CD4-positive, alpha-beta T cell treated with Interleukin-4 for 4 hours (primary cell): ENCODE measurements at regions not wholly inside any gene's neighbourhood (a gene's known extent, or its start where the extent isn't known, plus 50 kb on each side); places are given as distances from the start of the nearest gene placed in this dataset.

ENCODE experiments used
- DNase-seq: peaks from one replicate; pipeline ENCODE4 v3.0.0-alpha.2; 2020

DNA sequence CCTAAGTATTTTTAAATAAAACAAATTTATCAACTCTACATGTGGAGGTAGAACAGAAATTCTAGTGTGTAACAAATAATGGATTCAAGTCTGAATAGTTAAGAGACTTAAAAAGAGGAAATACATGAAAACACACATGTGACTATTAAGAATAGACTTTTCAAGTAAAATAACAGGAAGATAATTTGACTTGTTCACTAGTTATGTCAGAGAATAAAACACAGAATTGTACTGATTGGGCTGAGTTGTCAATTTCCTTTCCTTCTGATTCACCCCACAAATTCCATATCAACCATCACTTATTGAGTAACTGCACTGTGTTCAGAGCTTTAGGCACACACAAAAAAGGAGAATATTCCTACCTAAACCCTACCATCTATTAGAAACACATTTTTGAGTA lies 557.2 kb downstream of the TUSC7 start:
- DNase-seq, result no peak

GRCh38 chr3:117268318-117268717 lies 558.7 kb downstream of the TUSC7 start:
- DNase-seq, result no peak

DNA sequence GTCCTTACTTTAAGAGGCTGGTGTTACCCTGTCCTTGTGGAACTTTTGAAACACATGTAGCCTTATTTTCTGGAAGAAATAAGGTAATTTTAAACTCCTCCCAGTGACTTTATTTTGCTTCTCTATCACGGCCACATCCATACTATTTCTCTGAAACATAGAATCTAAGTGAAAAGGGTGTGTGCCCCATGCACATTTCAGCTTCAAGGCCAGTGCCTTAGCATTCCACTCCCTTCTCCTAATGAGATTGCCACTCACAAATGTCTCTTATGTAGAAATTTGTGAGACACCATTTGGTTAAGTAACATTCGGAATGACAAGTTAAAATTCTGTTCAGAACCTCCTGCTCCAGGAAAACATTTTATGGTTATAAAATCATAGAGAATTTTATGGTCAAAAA lies 562.7 kb downstream of the TUSC7 start:
- no peak for DNase-seq

DNA sequence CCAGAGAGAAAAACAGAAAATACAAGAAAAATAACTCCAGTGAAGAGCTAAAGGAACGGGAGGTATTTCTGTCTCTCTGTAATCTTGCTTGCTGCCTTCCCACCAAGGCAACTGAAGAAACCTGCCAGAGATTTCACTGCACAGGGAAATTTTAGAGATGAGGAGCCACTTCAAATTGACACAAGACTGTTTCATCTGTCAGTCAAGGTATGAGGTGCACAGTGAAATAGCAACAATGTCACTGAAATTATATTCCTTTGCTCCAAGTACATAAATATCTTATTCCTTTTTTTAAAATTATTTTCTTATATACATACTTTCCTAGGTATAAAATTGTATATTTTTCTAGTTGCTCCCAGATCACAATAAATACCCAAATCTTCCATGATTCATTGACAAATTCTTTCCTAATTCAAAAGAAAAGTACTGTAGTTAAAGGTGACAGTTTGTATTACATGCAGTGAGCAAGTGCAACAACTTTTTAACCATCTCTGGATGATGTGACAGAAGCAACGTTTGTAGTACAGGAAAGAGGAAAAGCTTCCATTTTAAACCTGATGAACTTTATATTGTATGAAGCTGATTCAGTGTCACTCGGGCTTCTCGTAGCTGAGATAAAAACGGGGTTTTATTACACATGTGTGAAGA lies 563.4 kb downstream of the TUSC7 start:
- no peak for DNase-seq

DNA sequence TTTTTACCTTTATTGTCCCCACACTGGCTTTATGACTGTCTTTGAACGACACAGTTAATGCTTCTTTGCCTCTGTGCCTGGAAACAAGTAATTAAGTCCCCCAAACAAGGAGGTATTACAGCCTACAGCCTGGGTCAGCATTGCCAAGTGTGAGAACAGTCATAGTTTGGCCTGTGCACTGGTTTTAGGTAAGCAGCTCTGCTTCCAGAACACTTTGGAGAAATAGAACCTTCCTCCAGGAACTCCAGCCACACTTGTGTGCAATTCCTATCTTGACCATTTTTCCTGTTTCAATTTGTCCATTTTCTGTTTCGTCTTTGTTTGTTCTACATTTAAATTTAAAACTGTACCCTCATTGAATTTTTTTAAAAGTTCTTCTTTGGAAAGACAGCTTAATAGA lies 568.2 kb downstream of the TUSC7 start:
- DNase-seq, result no peak

GRCh38 chr3:117278424-117279190 lies 569.0 kb downstream of the TUSC7 start:
- DNase-seq, result no peak

- DNase-seq, result no peak
Observed at GRCh38 chr3:117281371-117281770, 571.8 kb downstream of the TUSC7 start.

- no peak for DNase-seq
Observed at GRCh38 chr3:117282566-117282965, 573.0 kb downstream of the TUSC7 start.

DNA sequence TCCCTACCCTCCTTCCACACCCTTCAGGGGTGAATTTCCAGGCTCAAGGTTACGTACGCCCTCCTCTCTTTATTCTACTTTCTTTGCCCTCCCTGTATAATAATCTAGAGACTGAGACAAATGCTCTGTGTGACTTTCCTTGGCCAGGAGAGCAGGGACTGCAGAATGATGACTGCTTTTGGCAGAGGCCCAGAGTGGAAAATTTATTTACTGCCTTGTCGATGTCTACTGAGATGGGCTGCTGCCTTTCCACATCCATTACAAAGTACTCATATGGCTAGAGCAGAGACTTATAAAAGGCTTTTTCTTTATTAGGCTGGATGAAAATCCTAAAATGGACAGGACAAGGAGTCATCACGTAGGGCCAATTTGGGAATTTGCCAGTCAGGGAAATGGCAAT lies 576.2 kb downstream of the TUSC7 start:
- no peak for DNase-seq

DNA sequence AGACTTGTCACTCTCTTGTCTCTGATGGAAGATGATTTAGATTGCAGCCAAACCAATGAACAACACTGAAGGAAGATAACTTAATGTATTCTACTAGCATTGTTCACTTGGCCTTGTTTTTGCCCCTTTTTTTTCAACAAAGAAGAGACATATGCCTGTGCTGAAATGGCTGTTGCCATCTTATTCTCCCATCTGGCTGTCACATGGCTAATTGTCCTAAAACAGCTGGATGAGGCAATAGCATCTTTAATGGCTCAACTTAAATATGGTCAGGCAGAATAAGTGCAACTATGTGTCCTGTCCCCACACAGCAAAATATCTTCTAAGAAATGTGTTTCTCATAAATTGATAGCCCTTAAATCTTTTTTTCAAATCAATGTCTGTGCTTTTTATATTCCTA lies 576.9 kb downstream of the TUSC7 start:
- no peak for DNase-seq

GRCh38 chr3:117287602-117288001 lies 578.0 kb downstream of the TUSC7 start:
- DNase-seq, result no peak

DNA sequence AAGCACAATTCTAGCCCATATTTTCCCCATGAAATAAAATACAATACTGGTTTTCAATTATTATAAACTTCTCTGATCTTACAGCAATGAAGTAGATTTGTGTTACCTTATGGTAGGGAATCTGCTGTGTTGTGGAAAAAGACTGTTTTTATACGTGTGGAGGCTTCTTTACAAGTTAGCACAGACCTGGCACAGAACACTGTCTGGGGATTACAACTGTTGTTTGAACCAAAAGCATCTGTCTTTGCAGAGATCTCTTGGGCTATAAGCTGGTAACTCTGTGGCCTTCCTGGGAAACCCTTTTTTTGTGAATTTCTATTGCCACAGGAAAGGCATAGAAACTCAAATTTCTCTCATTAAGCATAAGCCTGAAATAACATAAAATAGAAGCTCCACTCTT lies 581.9 kb downstream of the TUSC7 start:
- DNase-seq, result no peak

GRCh38 chr3:117297065-117297464 lies 587.5 kb downstream of the TUSC7 start:
- no peak for DNase-seq

GRCh38 chr3:117297541-117297940 lies 588.0 kb downstream of the TUSC7 start:
- DNase-seq, result no peak

DNA sequence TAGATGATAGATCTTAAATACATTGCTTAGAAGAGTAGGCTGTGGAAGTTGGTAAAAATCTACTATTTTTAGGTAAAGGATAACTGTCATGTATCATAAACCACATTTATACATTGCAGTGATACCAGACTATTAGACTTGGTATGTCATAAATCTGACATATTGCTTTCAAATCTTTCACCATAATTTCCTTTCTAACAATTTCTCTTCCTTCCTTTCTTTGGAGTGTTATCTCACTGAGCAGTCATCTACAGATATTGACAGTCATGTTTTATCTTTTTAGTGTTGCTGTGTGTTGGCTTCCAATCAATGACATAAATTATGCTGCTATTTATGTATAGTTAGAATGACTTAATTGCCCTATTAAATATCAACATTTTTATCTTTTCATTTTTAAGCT lies 588.7 kb downstream of the TUSC7 start:
- DNase-seq, result no peak

DNA sequence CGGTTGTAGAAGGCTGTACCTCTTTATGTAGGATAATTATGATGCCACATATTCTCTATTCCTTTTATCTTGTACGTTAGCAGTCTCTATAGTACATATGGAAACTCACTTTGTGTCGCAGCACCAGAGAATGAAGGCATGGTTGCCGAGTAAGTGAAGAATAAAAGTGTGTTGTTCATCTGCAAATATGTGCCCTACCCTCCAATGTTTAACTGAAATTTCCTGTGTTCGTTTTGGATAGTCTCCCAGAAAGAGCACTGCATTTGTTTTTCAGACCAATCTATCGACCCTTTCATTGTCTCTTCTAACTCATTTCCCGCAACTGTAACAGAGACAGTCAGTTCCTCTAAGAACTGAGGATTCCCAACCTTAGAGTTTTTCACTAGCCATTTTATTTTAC lies 592.8 kb downstream of the TUSC7 start:
- DNase-seq, result no peak

DNA sequence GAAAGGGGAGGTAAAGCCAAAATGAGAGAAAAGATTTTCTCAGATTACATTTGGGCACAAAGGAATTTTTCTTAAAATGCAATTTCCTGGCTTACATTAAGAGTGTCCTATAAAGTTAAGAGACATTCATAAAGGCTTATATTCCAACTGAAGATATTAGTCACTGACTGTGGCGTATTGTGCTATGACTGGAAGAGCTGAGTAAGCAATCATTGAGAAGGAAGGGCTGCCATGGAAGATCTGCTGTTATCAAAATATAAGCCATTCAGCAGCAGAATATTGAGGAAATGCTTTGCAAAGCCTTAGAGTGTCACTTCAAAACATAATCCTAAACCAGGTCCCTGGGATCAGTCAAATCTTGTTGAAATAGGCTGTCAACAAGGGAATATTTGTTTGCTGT lies 593.9 kb downstream of the TUSC7 start:
- no peak for DNase-seq

GRCh38 chr3:117304681-117305080 lies 595.1 kb downstream of the TUSC7 start:
- no peak for DNase-seq

DNA sequence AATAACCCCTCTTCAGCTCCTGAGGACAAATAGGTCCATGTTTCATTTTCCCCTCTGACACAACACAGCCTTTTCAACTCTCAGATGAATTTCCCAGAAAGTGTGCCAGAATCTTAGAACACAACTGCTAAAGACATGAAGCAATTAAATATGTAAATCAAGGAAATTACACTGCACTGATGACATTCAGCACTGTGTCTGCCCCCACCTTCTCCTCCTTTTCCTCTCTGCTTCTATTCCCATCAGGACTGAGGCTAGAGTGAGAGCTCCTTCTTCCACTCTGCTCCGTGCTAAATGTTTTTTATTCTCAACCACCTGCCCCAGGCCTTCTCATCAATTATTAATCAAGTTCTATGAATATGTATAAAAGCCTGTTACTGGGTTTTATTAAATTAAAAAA lies 596.1 kb downstream of the TUSC7 start:
- DNase-seq, result no peak

DNA sequence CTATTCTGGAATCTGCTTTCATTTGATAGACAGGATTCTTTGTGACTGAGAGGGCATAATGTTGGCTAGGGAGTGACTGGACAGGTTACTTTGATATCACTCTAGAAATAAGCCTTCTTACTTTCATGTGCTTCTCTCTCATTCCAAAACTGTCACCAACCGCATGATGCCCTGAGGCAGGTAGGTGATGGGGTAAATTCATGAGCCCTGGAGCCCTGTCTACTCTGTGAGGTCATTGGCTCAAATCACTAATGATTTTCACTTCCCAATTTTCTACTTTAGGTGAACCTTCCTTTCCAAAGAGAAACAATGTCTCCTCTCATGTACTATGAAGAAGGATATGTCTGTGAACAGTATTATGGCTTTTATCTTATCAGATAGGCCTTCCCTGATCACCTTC lies 596.7 kb downstream of the TUSC7 start:
- no peak for DNase-seq

- no peak for DNase-seq
Observed at GRCh38 chr3:117308353-117308752, 598.8 kb downstream of the TUSC7 start.

DNA sequence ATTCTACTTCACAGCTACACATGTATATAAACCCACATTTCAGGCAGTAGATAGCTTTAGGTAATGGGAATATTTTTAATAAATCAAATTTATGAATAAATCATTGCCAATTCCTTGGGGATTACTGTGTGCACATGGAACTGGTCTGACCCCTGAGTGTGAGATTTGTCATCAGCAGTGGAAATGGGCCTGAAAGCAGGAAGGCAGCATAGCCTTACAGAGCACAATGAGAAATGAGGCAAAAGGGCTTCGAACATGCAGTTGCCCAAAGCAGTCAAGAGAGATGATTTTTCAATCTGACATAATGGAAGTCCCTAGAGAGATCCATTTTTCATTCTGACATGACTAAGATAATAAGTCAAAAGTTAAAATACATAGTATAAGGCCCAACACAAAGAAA lies 599.2 kb downstream of the TUSC7 start:
- DNase-seq, result no peak

DNA sequence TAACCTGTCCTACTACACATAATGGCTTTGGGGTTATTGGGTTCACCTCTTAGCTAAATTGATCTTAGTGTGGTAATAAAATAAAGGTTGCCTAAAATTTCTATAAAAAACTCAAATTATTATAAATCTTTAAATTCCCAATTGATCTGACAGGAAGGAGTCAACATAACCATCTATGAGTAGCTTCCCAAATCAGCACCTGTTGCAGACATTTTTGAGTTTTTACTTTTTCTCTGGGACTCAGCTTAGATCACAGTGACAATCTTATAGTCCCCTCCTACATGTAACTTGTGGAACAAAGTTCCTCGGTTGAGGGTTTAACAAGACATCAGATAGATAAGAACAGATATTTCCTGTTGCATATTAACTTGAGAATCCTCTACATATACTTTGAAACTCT lies 601.0 kb downstream of the TUSC7 start:
- DNase-seq, result no peak

DNA sequence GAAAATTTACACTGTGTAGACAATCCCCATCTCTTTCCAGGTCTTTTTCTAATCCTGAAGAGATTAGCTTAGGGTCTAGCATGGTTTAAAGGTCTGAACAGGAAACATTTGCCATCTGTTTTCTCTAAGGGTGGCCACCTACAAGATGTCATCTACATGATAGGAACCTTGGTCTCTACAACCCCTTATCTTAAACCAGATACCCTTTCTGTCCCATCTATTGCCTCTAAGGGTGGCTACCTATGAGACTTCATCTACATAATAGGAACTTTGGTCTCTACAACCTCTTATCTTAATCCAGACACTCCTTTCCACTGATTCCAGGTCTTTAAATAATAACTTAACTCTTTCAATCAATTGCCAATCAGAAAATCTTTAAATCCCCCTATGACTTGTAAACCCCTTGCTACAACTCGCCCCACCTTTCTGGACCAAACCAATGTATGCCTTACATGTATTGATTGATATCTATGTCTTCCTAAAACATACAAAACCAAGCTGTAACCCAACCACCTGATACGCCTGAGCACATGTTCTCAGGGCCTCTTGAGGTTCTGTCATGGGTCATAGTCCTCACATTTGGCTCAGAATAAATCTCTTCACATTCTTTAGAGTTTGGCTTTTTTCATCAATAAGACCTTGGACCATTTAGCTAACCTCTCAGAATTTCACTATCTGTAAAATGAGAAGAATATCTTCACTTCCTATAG lies 605.0 kb downstream of the TUSC7 start:
- DNase-seq, result no peak
